ENCODE measurements at regions not wholly inside any gene's neighbourhood (a gene's known extent, or its start where the extent isn't known, plus 50 kb on each side); places are given as distances from the start of the nearest gene placed in this dataset.
"Not testable (repeated sequence)": the region's sequence is repeated elsewhere in the genome, so short reads cannot be mapped to it uniquely, and the experiment has no call there.

- DNase-seq, result no peak
- intact Hi-C loops (cut with DNase I; ENCODE audit: low total_unique reads), result no loop called here
- no peak for TF ChIP-seq POLR2A (IDR thresholded peaks at IDR 0.05)
- no peak for TF ChIP-seq CTCF (IDR thresholded peaks at IDR 0.05)
- 93% methylated on average over 2 of the region's 2 CpGs for WGBS, 2 donors
- Histone ChIP-seq H3K9me3 (no peaks in the 10 kb centered on the region), H3K4me1 (no peaks in the 10 kb centered on the region), H3K27me3 (no peaks in the 10 kb centered on the region), H3K27ac (no peak overlapping the region), H3K36me3 (ENCODE audit: low read depth, missing control alignments) (no peaks in the 10 kb centered on the region), H3K4me3 (no peak overlapping the region)
Observed at GRCh38 chr2:216984937-216985336, 125.1 kb upstream of the TNP1 start.

DNA sequence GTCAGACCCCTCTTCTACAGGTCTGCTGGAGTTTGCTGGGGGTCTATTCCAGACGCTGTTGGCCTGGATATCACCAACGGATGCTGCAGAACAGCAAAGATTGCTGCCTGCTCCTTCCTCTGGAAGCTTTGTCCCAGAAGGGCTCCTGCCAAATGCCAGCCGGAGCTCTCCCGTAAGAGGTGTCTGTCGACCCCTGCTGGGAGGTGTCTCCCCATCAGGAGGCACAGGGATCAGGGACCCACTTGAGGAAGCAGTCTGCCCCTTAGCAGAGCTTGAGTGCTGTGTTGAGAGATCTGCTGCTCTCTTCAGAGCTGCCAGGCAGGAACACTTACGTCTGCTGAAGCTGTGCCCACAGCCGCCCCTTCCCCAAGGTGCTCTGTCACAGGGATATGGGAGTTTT lies 122.1 kb upstream of the TNP1 start:
- 58 to 80% methylated on average over 5 to 7 of the region's 7 CpGs for WGBS, 2 donors
- intact Hi-C loops (cut with DNase I; ENCODE audit: low total_unique reads); H3K27me3 ChIP-seq; H3K9me3 ChIP-seq; H3K36me3 ChIP-seq (ENCODE audit: low read depth, missing control alignments); H3K27ac ChIP-seq; H3K4me3 ChIP-seq; H3K4me1 ChIP-seq; DNase-seq: not testable (repeated sequence)

DNA sequence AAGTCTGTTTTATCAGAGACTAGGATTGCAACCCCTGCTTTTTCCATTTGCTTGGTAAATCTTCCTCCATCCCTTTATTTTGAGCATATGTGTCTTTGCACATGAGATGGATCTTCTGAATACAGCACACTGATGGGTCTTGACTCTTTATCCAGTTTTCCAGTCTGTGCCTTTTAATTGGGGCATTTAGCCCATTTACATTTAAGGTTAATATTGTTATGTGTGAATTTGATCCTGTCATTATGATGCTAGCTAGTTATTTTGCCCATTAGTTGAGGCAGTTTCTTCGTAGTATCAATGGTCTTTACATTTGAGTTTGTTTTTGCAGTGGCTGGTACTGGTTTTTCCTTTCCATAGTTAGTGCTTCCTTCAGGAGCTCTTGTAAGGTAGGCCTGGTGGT lies 120.6 kb upstream of the TNP1 start:
- 100% methylated on average over 1 of the region's 1 CpG for WGBS, 2 donors
- H3K27me3 ChIP-seq; H3K9me3 ChIP-seq; intact Hi-C loops (cut with DNase I; ENCODE audit: low total_unique reads); DNase-seq; H3K36me3 ChIP-seq (ENCODE audit: low read depth, missing control alignments); H3K4me1 ChIP-seq; H3K4me3 ChIP-seq; H3K27ac ChIP-seq: not testable (repeated sequence)

DNA sequence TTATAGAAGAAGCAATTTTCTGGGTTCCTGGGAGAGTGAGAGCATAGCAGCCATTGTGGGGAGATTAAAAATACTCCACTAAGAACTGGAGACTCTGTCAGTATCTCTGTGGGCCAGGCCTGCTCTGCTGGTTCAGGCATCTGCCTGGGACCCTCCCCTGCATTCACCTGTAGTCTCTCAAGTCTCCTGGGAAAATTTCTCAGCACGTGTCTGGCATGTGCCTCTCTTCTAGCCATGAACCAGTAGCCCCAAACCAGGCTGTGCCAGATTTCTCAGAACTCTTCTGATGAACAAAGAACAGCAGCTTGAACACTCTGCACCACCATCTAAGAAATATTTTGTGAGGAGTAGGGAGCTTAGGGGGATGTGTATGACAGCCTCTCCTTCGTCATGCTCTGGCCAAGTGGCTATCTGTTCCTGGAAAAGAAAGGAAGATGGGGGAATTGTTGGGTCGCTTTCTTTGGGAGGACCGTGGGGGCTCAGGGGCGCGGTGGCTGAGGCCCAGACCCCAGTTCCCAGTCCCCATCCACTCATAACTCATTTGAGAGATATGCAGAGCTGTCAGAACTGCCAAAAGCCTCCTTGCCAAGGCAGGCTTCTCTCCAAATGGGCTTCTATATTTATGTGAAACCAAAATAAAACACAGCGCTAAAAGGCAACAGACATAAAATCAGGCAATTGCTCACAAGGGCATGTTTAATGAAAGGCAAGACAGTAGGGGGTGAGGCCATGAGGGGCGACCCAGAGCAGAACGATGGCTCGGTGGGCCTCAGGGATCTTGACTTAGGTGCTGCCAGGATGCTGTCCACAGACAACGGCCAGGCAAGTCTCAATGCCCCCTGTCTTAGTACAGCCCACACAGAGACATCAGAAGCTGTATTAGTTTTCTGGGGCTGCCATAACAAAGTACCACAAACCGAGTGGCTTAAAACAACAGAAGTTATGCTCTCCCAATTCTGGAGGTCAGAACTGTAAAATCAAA lies 114.7 kb upstream of the TNP1 start:
- H3K4me1 ChIP-seq, result no peaks in the 10 kb centered on the region
- H3K27me3 ChIP-seq, result no peaks in the 10 kb centered on the region
- WGBS, 2 donors, result 69 to 71% methylated on average over 12 of the region's 12 CpGs
- no peak overlapping the region for H3K4me3 ChIP-seq
- no peak for TF ChIP-seq CTCF (IDR thresholded peaks at IDR 0.05)
- TF ChIP-seq POLR2A (IDR thresholded peaks at IDR 0.05), result no peak
- intact Hi-C loops (cut with DNase I; ENCODE audit: low total_unique reads), result no loop called here
- peak; percentile 67 for DNase-seq
- no peaks in the 10 kb centered on the region for H3K36me3 ChIP-seq (ENCODE audit: low read depth, missing control alignments)
- H3K9me3 ChIP-seq, result no peaks in the 10 kb centered on the region
- H3K27ac ChIP-seq, result peak overlapping the region in 1 of 2 donors; percentile 19

DNA sequence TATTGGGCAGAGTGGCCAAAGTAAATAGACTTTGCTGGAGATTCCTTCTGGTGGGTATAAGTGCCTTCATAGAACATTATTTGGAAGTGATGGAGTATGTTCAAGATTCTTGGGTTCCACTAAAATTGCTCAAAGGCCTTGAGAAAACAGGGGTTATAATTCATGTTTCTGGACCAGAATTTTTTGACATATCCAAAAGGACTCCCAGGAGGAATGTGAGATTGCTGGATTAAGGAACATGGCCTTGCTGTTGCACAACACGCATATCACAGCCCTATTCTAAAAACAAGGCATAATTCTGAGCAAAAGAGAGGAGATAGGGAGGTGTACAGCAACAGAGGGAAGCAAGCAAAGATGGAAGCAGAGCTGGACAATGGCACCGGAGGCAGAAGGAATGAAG lies 111.7 kb upstream of the TNP1 start:
- no peak overlapping the region for H3K4me3 ChIP-seq
- H3K4me1 ChIP-seq, result no peaks in the 10 kb centered on the region
- no peaks in the 10 kb centered on the region for H3K27me3 ChIP-seq
- no peaks in the 10 kb centered on the region for H3K9me3 ChIP-seq
- TF ChIP-seq POLR2A (IDR thresholded peaks at IDR 0.05) (no peak), CTCF (IDR thresholded peaks at IDR 0.05) (no peak)
- no peaks in the 10 kb centered on the region for H3K36me3 ChIP-seq (ENCODE audit: low read depth, missing control alignments)
- intact Hi-C loops (cut with DNase I; ENCODE audit: low total_unique reads), result no loop called here
- WGBS, 2 donors, result 74 to 87% methylated on average over 2 of the region's 2 CpGs
- H3K27ac ChIP-seq, result no peak overlapping the region
- DNase-seq, result no peak

Data from testis (tissue), 2 donors.